ENCODE measurements at regions not wholly inside any gene's neighbourhood (a gene's known extent, or its start where the extent isn't known, plus 50 kb on each side); places are given as distances from the start of the nearest gene placed in this dataset.
"Not testable (repeated sequence)": the region's sequence is repeated elsewhere in the genome, so short reads cannot be mapped to it uniquely, and the experiment has no call there.

DNA sequence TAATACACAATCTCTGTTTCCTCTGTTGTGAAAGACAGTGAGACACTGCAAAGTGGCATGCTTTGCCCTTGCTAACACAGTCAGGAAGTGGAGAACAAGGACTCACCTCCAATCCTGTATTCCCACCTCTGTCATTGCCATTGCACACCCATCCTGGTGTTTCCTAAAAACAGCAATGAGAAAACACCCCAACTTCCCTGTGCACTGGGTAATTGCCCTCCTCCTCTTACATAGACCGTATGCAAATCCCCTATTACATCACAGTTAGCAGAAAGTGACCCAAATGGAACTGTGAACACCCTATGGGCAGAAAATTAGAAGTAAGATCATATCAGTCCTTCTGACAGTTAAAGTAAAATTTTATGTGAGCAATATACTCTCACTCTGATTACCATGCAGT lies 355.5 kb downstream of the BCL11B start:
- Histone ChIP-seq H3K4me1 (ENCODE audit: control insufficient read depth in 1 of 2, insufficient read depth in 2 of 2, low read length in 2 of 2) (no peaks in the 10 kb centered on the region), H3K27me3 (ENCODE audit: low read depth, low read length) (no peaks in the 10 kb centered on the region), H3K4me3 (ENCODE audit: low read depth in 1 of 2, low read length in 2 of 2) (no peak overlapping the region), H3K36me3 (ENCODE audit: control insufficient read depth in 1 of 2, insufficient read depth in 2 of 2, low read length in 2 of 2) (no peaks in the 10 kb centered on the region), H3K27ac (ENCODE audit: low read length) (no peak overlapping the region), H3K9me3 (ENCODE audit: control insufficient read depth in 1 of 2, low read length in 2 of 2) (no peaks in the 10 kb centered on the region)

DNA sequence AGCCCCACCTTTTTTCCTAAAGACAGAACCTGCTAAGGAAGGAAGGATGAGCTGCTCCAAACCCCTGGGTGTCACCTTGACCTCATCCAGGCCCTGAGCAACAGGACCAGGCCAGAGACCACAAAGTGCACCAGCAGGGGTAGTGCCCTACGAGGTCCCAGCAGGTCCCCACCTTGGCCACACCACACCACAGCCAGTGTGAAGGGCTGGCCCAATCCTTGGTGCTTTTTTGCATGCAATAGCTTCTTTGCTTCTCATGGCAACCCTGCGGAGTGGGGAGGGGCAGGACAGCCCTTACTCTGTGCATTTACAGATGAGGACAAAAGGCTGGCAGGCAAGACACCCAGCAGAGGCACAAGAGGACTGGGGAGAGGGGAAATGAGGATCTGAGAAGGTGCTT lies 352.6 kb downstream of the BCL11B start:
- Histone ChIP-seq H3K27me3 (ENCODE audit: low read depth, low read length) (no peaks in the 10 kb centered on the region), H3K4me3 (ENCODE audit: low read depth in 1 of 2, low read length in 2 of 2) (no peak overlapping the region)

DNA sequence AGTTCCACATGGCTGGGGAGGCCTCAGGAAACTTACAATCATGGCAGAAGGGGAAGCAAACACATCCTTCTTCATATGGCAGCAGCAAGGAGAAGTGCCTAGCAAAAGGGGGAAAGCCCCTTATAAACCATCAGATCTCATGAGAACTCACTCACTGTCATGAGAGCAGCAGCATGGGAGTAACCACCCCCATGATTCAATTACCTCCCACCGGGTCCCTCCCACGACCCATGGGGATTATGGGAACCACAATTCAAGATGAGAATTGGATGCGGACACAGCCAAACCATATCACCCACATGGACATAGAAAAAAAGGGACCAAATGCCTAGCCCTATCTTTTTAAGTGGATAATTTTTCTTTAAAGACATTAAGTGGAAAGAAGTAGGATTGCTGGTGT lies 350.7 kb downstream of the BCL11B start:
- H3K4me3 ChIP-seq (ENCODE audit: low read depth in 1 of 2, low read length in 2 of 2); H3K36me3 ChIP-seq (ENCODE audit: control insufficient read depth in 1 of 2, insufficient read depth in 2 of 2, low read length in 2 of 2); H3K4me1 ChIP-seq (ENCODE audit: control insufficient read depth in 1 of 2, insufficient read depth in 2 of 2, low read length in 2 of 2); H3K27ac ChIP-seq (ENCODE audit: low read length); H3K27me3 ChIP-seq (ENCODE audit: low read depth, low read length); H3K9me3 ChIP-seq (ENCODE audit: control insufficient read depth in 1 of 2, low read length in 2 of 2): not testable (repeated sequence)

More for the DNA sequence above, 352.6 kb downstream of the BCL11B start:
- H3K27ac ChIP-seq (ENCODE audit: low read length), result no peak overlapping the region
- peaks cover 0 to 2% of the 10 kb centered on the region in 2 donors for H3K9me3 ChIP-seq (ENCODE audit: control insufficient read depth in 1 of 2, low read length in 2 of 2)
- no peaks in the 10 kb centered on the region for H3K4me1 ChIP-seq (ENCODE audit: control insufficient read depth in 1 of 2, insufficient read depth in 2 of 2, low read length in 2 of 2)
- no peaks in the 10 kb centered on the region for H3K36me3 ChIP-seq (ENCODE audit: control insufficient read depth in 1 of 2, insufficient read depth in 2 of 2, low read length in 2 of 2)

DNA sequence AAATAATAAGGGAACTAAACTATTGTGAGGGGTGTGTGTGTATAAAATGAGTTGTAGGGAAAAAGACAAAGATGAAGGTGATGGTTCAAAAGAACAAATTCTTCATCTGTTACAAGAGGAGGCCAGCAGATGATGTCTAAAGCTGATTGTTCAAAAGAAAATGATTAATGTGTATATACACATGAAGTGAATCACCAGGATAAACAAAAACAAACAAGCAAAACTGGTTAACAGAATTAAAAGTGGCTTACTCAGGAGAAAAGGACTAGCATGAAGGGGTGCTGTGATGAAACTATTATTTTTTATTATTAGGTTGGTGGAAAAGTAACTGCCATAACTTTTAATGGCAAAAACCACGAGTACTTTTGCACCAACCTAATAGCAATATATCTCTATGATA lies 348.4 kb downstream of the BCL11B start:
- H3K4me3 ChIP-seq (ENCODE audit: low read depth in 1 of 2, low read length in 2 of 2), result no peak overlapping the region
- no peak overlapping the region for H3K27ac ChIP-seq (ENCODE audit: low read length)
- no peaks in the 10 kb centered on the region for H3K27me3 ChIP-seq (ENCODE audit: low read depth, low read length)
- no peaks in the 10 kb centered on the region for H3K4me1 ChIP-seq (ENCODE audit: control insufficient read depth in 1 of 2, insufficient read depth in 2 of 2, low read length in 2 of 2)
- H3K36me3 ChIP-seq (ENCODE audit: control insufficient read depth in 1 of 2, insufficient read depth in 2 of 2, low read length in 2 of 2), result no peaks in the 10 kb centered on the region
- H3K9me3 ChIP-seq (ENCODE audit: control insufficient read depth in 1 of 2, low read length in 2 of 2), result peaks cover 0 to 2% of the 10 kb centered on the region in 2 donors

DNA sequence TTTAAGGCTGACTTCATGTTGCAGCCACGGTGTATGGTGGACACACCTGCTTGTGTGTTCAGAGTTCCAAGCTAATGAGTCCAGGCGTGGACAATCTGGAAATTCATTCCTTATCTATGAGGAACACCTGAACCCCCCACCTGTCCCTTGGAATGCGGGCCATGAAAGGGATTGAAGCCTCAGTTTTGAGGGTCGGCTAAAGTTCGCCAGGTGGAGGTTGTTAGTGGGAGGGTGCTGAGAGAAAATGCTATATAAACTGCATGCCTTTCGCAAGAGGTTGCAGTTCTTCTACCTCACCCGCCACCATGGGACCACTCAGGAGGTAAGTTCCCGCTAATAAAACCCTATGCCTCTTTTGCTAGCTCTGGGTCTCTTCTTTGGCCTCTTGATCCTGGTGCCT lies 348.0 kb downstream of the BCL11B start:
- peaks cover 0 to 2% of the 10 kb centered on the region in 2 donors for H3K9me3 ChIP-seq (ENCODE audit: control insufficient read depth in 1 of 2, low read length in 2 of 2)
- no peaks in the 10 kb centered on the region for H3K36me3 ChIP-seq (ENCODE audit: control insufficient read depth in 1 of 2, insufficient read depth in 2 of 2, low read length in 2 of 2)
- no peaks in the 10 kb centered on the region for H3K27me3 ChIP-seq (ENCODE audit: low read depth, low read length)
- H3K4me3 ChIP-seq (ENCODE audit: low read depth in 1 of 2, low read length in 2 of 2), result no peak overlapping the region
- H3K27ac ChIP-seq (ENCODE audit: low read length), result no peak overlapping the region
- no peaks in the 10 kb centered on the region for H3K4me1 ChIP-seq (ENCODE audit: control insufficient read depth in 1 of 2, insufficient read depth in 2 of 2, low read length in 2 of 2)

DNA sequence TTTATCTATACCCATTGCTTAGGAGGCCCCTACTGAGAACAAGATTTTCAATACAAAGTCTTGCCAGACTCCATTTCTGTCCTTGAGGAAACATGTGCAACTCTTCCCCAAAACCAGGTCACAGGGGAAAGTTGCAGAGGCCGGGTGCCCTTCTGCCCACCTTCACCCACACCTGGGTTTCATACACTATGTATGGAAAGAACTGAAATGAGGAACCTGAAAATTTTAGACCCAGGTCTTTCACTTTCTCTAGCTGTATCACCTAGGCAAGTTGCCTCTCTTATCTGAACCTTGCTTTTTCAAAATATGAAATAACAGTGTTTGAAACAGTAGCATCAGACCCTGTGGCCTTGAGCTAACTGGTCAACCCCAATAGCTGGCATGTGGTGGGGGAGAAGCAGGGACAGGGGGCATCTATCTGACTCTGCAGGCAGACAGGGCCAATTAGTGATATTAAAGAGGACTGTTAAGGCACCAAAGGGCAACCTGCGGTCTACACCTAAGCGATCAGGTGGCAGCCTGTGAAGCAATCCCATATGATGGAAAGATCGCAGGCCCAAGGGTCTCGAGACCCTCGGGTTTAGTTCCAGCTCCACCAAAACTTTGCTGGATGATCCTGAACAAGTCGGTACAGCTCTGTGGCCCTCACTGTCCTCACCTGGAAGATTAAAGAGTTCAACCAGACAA lies 346.5 kb downstream of the BCL11B start:
- H3K9me3 ChIP-seq (ENCODE audit: control insufficient read depth in 1 of 2, low read length in 2 of 2), result peaks cover 0 to 2% of the 10 kb centered on the region in 2 donors
- H3K4me3 ChIP-seq (ENCODE audit: low read depth in 1 of 2, low read length in 2 of 2), result no peak overlapping the region

DNA sequence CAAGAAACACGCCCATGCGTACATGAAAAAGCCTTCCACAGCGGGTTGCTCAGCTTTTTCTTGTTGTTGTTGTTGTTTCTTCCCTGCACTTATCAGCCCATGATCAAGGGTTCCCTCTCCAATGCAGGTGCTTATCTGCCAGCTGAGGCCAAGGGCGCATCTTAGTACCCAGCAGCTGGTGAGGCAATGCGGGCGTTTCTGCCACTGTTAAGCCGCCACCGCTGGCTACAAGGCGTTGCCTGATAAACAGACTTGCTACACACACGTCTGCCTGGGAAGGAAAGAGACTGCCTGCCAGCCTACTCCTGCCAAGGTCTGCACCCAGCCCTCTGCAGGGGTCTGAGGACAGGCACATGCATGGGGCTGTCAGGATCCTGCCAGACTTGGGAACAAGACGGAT lies 345.9 kb downstream of the BCL11B start:
- H3K36me3 ChIP-seq (ENCODE audit: control insufficient read depth in 1 of 2, insufficient read depth in 2 of 2, low read length in 2 of 2), result no peaks in the 10 kb centered on the region
- peaks cover 0 to 2% of the 10 kb centered on the region in 2 donors for H3K9me3 ChIP-seq (ENCODE audit: control insufficient read depth in 1 of 2, low read length in 2 of 2)
- no peaks in the 10 kb centered on the region for H3K27me3 ChIP-seq (ENCODE audit: low read depth, low read length)
- no peak overlapping the region for H3K27ac ChIP-seq (ENCODE audit: low read length)
- no peaks in the 10 kb centered on the region for H3K4me1 ChIP-seq (ENCODE audit: control insufficient read depth in 1 of 2, insufficient read depth in 2 of 2, low read length in 2 of 2)
- H3K4me3 ChIP-seq (ENCODE audit: low read depth in 1 of 2, low read length in 2 of 2), result no peak overlapping the region

More for the DNA sequence above, 346.5 kb downstream of the BCL11B start:
- no peak overlapping the region for H3K27ac ChIP-seq (ENCODE audit: low read length)
- no peaks in the 10 kb centered on the region for H3K4me1 ChIP-seq (ENCODE audit: control insufficient read depth in 1 of 2, insufficient read depth in 2 of 2, low read length in 2 of 2)
- no peaks in the 10 kb centered on the region for H3K36me3 ChIP-seq (ENCODE audit: control insufficient read depth in 1 of 2, insufficient read depth in 2 of 2, low read length in 2 of 2)
- no peaks in the 10 kb centered on the region for H3K27me3 ChIP-seq (ENCODE audit: low read depth, low read length)

DNA sequence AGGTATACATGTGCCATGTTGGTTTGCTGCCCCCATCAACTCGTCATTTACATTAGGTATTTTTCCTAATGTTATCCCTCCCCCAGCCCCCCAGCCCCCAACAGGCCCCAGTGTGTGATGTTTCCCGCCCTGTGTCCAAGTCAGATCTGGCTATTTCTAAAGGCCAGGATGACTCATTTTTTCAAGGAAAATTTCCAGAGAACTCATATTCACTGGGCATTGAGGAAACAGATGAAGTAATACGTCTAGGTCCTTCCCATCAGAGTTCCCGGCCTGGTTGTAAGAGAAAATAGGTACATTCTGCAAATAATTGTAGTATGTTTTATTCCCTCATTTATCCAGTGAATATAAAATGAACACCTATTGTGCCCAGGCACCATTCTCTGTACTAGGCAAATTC lies 345.2 kb downstream of the BCL11B start:
- H3K4me1 ChIP-seq (ENCODE audit: control insufficient read depth in 1 of 2, insufficient read depth in 2 of 2, low read length in 2 of 2), result no peaks in the 10 kb centered on the region
- H3K36me3 ChIP-seq (ENCODE audit: control insufficient read depth in 1 of 2, insufficient read depth in 2 of 2, low read length in 2 of 2), result no peaks in the 10 kb centered on the region
- no peak overlapping the region for H3K4me3 ChIP-seq (ENCODE audit: low read depth in 1 of 2, low read length in 2 of 2)
- H3K9me3 ChIP-seq (ENCODE audit: control insufficient read depth in 1 of 2, low read length in 2 of 2), result peaks cover 0 to 2% of the 10 kb centered on the region in 2 donors
- H3K27me3 ChIP-seq (ENCODE audit: low read depth, low read length), result no peaks in the 10 kb centered on the region
- H3K27ac ChIP-seq (ENCODE audit: low read length), result no peak overlapping the region

DNA sequence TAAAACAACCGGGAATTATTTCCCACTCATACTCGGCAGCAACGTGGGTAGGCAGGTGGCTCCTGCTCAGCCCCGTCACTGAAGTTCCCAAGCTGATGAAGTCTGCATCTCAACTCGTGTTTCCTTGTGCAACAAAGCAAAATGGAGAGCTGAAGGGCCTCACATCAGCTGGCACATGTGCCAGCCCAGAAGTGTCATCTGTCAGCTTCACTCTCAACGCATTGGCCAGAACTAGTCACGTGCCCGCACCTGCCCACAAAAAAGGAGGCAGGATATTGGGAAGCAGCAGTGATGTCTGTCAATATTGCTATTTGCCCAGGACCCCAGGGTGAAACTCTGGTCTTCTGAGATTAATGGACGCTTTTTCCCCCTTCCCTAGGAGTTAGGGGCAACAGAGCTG lies 344.0 kb downstream of the BCL11B start:
- H3K36me3 ChIP-seq (ENCODE audit: control insufficient read depth in 1 of 2, insufficient read depth in 2 of 2, low read length in 2 of 2), result no peaks in the 10 kb centered on the region
- H3K27me3 ChIP-seq (ENCODE audit: low read depth, low read length), result no peaks in the 10 kb centered on the region
- no peak overlapping the region for H3K27ac ChIP-seq (ENCODE audit: low read length)
- H3K4me3 ChIP-seq (ENCODE audit: low read depth in 1 of 2, low read length in 2 of 2), result no peak overlapping the region
- no peaks in the 10 kb centered on the region for H3K9me3 ChIP-seq (ENCODE audit: control insufficient read depth in 1 of 2, low read length in 2 of 2)
- no peaks in the 10 kb centered on the region for H3K4me1 ChIP-seq (ENCODE audit: control insufficient read depth in 1 of 2, insufficient read depth in 2 of 2, low read length in 2 of 2)

DNA sequence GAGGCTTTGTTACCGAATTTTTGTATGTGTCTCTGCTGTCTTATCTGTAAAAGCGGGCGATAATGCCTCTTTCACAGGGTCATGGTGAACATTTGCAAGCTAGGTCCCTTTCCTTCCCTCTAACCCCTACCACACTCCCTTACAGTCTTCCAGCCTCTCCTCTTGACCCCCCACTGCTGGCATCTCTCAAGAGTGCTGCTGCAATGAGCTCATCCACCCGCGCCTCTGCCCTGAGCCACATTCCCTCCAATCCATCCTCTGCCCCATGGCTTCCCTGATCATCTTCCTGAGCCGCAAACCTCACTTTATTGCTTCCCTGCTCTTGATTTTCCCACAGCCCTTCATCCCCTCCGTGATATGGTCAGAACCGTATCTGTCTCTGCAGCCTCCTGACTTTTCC lies 343.6 kb downstream of the BCL11B start:
- H3K4me1 ChIP-seq (ENCODE audit: control insufficient read depth in 1 of 2, insufficient read depth in 2 of 2, low read length in 2 of 2), result no peaks in the 10 kb centered on the region
- no peaks in the 10 kb centered on the region for H3K27me3 ChIP-seq (ENCODE audit: low read depth, low read length)
- no peak overlapping the region for H3K27ac ChIP-seq (ENCODE audit: low read length)
- H3K4me3 ChIP-seq (ENCODE audit: low read depth in 1 of 2, low read length in 2 of 2), result no peak overlapping the region
- H3K36me3 ChIP-seq (ENCODE audit: control insufficient read depth in 1 of 2, insufficient read depth in 2 of 2, low read length in 2 of 2), result no peaks in the 10 kb centered on the region
- no peaks in the 10 kb centered on the region for H3K9me3 ChIP-seq (ENCODE audit: control insufficient read depth in 1 of 2, low read length in 2 of 2)

DNA sequence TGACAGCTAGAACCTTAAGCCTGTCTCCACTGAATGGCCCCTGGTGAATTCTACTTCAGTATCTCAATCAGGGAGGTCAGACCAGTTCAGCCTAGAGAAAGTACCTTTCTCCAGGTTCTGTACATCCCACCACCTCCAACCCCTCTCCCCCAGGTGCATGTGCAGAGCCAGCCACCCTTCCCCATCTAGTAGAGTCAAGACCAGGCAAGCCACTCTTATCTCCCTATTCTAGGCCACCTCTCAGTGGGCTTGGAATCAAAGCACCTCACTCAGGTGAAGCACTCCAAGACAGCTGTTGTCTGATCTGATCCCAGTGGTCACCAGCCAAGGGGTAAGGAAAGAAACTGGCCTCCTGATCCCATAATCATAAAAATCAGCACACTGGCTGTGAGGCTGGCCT lies 340.9 kb downstream of the BCL11B start:
- Histone ChIP-seq H3K4me3 (ENCODE audit: low read depth in 1 of 2, low read length in 2 of 2) (no peak overlapping the region), H3K27me3 (ENCODE audit: low read depth, low read length) (no peaks in the 10 kb centered on the region), H3K27ac (ENCODE audit: low read length) (no peak overlapping the region), H3K4me1 (ENCODE audit: control insufficient read depth in 1 of 2, insufficient read depth in 2 of 2, low read length in 2 of 2) (no peaks in the 10 kb centered on the region), H3K36me3 (ENCODE audit: control insufficient read depth in 1 of 2, insufficient read depth in 2 of 2, low read length in 2 of 2) (no peaks in the 10 kb centered on the region), H3K9me3 (ENCODE audit: control insufficient read depth in 1 of 2, low read length in 2 of 2) (no peaks in the 10 kb centered on the region)

DNA sequence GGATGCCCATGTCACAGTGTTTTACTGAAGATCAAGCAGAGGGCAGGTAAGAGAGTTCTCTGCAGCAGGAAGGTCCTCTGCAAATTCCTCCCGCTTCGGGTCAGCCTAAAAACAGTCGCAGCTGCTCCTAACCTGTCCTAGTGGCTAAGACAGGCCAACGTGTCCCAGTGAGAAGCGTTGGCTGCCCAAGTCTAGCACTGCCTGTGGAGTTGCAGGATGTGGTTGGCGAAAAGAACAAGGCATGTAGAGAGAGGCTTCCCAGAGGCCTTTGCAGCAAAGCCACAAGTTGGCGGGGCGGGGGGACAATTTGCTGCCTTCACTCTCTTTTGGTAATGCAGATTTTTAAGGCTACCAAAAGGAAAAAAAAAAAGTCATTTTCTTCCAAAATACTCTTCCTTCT lies 340.1 kb downstream of the BCL11B start:
- Histone ChIP-seq H3K4me3 (ENCODE audit: low read depth in 1 of 2, low read length in 2 of 2) (no peak overlapping the region), H3K4me1 (ENCODE audit: control insufficient read depth in 1 of 2, insufficient read depth in 2 of 2, low read length in 2 of 2) (no peaks in the 10 kb centered on the region), H3K36me3 (ENCODE audit: control insufficient read depth in 1 of 2, insufficient read depth in 2 of 2, low read length in 2 of 2) (no peaks in the 10 kb centered on the region), H3K27me3 (ENCODE audit: low read depth, low read length) (no peaks in the 10 kb centered on the region), H3K9me3 (ENCODE audit: control insufficient read depth in 1 of 2, low read length in 2 of 2) (no peaks in the 10 kb centered on the region), H3K27ac (ENCODE audit: low read length) (no peak overlapping the region)

All from muscle layer of duodenum (tissue), 2 donors.